ENCODE measurements at regions not wholly inside any gene's neighbourhood (a gene's known extent, or its start where the extent isn't known, plus 50 kb on each side); places are given as distances from the start of the nearest gene placed in this dataset.

DNA sequence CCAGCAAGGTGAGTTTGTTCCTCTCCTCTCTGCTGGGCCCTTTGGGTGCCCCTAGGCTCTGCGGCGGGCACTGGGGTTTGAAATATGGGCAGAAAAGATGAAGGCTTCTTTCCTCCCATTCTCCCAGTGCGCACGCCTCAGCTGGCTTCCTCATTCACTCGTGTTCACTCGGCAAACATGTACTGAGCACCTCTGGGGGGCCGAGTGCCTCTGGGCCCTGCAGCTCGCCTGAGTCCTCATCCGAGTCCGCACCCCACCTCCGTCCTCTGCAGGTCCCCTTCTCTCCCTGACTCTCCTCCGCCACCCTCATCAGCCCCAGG is 98.5 kb upstream of the RUNX3 start:
- DNase-seq (no peak), ATAC-seq (no peak)
- in situ Hi-C loops (cut with MboI; ENCODE audit: low sequenced_read_pairs in 4 of 4) (no loop called here), intact Hi-C loops (cut with DNase I; ENCODE audit: low total_unique reads) (loop anchor here (10.0 kb wide), 1 partner anchor 1414 kb away; no protein-coding TSS in a partner anchor)
- Histone ChIP-seq H3K36me3 (no peaks in the 10 kb centered on the region), H3K9me3 (no peaks in the 10 kb centered on the region), H3K4me1 (no peaks in the 10 kb centered on the region), H3K27ac (no peak overlapping the region), H3K27me3 (no peaks in the 10 kb centered on the region), H3K4me3 (no peak overlapping the region)
- TF ChIP-seq POLR2A (IDR thresholded peaks at IDR 0.05): no peak
- TF ChIP-seq, protein P1, sequence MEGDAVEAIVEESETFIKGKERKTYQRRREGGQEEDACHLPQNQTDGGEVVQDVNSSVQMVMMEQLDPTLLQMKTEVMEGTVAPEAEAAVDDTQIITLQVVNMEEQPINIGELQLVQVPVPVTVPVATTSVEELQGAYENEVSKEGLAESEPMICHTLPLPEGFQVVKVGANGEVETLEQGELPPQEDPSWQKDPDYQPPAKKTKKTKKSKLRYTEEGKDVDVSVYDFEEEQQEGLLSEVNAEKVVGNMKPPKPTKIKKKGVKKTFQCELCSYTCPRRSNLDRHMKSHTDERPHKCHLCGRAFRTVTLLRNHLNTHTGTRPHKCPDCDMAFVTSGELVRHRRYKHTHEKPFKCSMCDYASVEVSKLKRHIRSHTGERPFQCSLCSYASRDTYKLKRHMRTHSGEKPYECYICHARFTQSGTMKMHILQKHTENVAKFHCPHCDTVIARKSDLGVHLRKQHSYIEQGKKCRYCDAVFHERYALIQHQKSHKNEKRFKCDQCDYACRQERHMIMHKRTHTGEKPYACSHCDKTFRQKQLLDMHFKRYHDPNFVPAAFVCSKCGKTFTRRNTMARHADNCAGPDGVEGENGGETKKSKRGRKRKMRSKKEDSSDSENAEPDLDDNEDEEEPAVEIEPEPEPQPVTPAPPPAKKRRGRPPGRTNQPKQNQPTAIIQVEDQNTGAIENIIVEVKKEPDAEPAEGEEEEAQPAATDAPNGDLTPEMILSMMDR (IDR thresholded peaks at IDR 0.05 in 4 of 5, conservative IDR thresholded peaks at IDR 0.05 in 1 of 5): no peak

GRCh38 chr1:25027822-25028586 is 97.9 kb upstream of the RUNX3 start:
- intact Hi-C loops (cut with DNase I; ENCODE audit: low total_unique reads) (loop anchor here (10.0 kb wide), 1 partner anchor 1413 kb away; no protein-coding TSS in a partner anchor), in situ Hi-C loops (cut with MboI; ENCODE audit: low sequenced_read_pairs in 4 of 4) (no loop called here)
- Histone ChIP-seq H3K4me3 (no peak overlapping the region), H3K27me3 (no peaks in the 10 kb centered on the region), H3K27ac (no peak overlapping the region), H3K4me1 (no peaks in the 10 kb centered on the region), H3K36me3 (no peaks in the 10 kb centered on the region), H3K9me3 (no peaks in the 10 kb centered on the region)
- TF ChIP-seq POLR2A (IDR thresholded peaks at IDR 0.05): no peak
- TF ChIP-seq, protein P1 (IDR thresholded peaks at IDR 0.05 in 4 of 5, conservative IDR thresholded peaks at IDR 0.05 in 1 of 5): no peak
- DNase-seq (no peak), ATAC-seq (no peak)

DNA sequence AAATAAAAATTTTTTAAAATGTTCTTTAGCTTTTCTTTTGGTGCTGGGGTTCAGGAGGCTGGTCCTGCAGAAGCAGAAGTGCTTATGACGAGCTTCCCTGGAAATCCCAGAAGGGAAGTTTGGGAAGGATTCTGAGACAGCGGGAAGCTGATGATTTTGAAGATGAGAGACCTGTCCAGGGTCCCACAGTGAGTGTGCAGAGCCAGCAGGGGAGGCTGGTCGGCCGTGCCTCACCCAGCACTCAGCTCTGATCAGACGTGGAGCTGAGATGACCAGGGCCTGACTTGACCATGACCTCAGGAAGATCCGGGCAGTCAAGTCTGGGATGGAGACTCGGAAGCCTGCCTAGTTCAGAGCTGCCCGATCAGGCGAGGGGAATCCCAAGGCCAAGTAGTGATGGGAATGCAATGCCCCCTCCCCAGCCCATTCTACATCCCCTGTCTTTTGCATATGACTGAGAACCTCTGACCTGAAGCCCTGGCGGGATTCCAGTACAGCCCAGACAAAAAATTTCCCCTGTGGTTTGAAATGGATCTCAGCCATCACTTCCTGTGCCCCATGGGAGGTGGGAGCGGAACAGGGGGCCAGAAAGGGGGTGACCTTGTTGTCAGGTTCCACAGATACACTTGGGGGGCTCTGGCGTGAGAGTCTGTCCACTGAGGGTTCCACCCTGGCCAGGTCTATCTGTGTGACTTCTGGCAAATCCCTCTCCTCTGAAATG is 96.8 kb upstream of the RUNX3 start:
- H3K27ac ChIP-seq: no peak overlapping the region
- H3K36me3 ChIP-seq: no peaks in the 10 kb centered on the region
- peaks cover 0 to 4% of the 10 kb centered on the region in 2 donors for H3K4me1 ChIP-seq
- ATAC-seq: no peak
- no peaks in the 10 kb centered on the region for H3K27me3 ChIP-seq
- no peaks in the 10 kb centered on the region for H3K9me3 ChIP-seq
- in situ Hi-C loops (cut with MboI; ENCODE audit: low sequenced_read_pairs in 4 of 4) (no loop called here), intact Hi-C loops (cut with DNase I; ENCODE audit: low total_unique reads) (loop anchor here (10.0 kb wide), 1 partner anchor 1412 kb away; no protein-coding TSS in a partner anchor)
- no peak for DNase-seq
- no peak overlapping the region for H3K4me3 ChIP-seq
- TF ChIP-seq, protein P1 (IDR thresholded peaks at IDR 0.05 in 4 of 5, conservative IDR thresholded peaks at IDR 0.05 in 1 of 5): no peak
- TF ChIP-seq POLR2A (IDR thresholded peaks at IDR 0.05): no peak

GRCh38 chr1:25026304-25026703 is 96.2 kb upstream of the RUNX3 start:
- in situ Hi-C loops (cut with MboI; ENCODE audit: low sequenced_read_pairs in 4 of 4): no loop called here

More at GRCh38 chr1:25026304-25026703, 96.2 kb upstream of the RUNX3 start:
- no peaks in the 10 kb centered on the region for H3K36me3 ChIP-seq
- peaks cover 0 to 4% of the 10 kb centered on the region in 2 donors for H3K4me1 ChIP-seq
- H3K27me3 ChIP-seq: no peaks in the 10 kb centered on the region
- TF ChIP-seq, protein P1 (IDR thresholded peaks at IDR 0.05 in 4 of 5, conservative IDR thresholded peaks at IDR 0.05 in 1 of 5): no peak
- no peak for TF ChIP-seq POLR2A (IDR thresholded peaks at IDR 0.05)
- intact Hi-C loops (cut with DNase I; ENCODE audit: low total_unique reads): loop anchor here (10.0 kb wide), 1 partner anchor 1412 kb away; no protein-coding TSS in a partner anchor
- no peak overlapping the region for H3K4me3 ChIP-seq
- no peak for ATAC-seq
- H3K27ac ChIP-seq: no peak overlapping the region
- no peak for DNase-seq
- H3K9me3 ChIP-seq: no peaks in the 10 kb centered on the region
